Common myeloid progenitor, CD34-positive (primary cell): ENCODE measurements at regions not wholly inside any gene's neighbourhood (a gene's known extent, or its start where the extent isn't known, plus 50 kb on each side); places are given as distances from the start of the nearest gene placed in this dataset.
"Not testable (repeated sequence)": the region's sequence is repeated elsewhere in the genome, so short reads cannot be mapped to it uniquely, and the experiment has no call there.

Experiments used
- CTCF ChIA-PET: fragments of 350-600 bp; sonication (Branson Sonifier 250); formaldehyde crosslinking; loops from one replicate; lab custom pipeline; 2021; ENCODE audit warnings: antibody characterized with exemption; lab: Charles Lee
- POLR2A ChIA-PET: fragments of 350-600 bp; sonication (Branson Sonifier 250); formaldehyde crosslinking; loops from one replicate; lab custom pipeline; 2021; ENCODE audit warnings: antibody characterized with exemption; lab: Charles Lee
- DNase-seq, 3 donors: peaks; one replicate each; pipeline versions ENCODE4 v3.0.0 to v3.0.0-alpha.2; 2013
- H3K27ac ChIP-seq, 2 experiments: 1 replicate in 1 of 2; 2 replicates in 1 of 2; pipeline ENCODE4 v1.7.0; 2013; ENCODE audit warnings: inconsistent platforms in 2 of 2, low read length in 2 of 2, mild to moderate bottlenecking in 2 of 2, low read depth in 1 of 2, moderate library complexity in 1 of 2; ENCODE audit not compliant: severe bottlenecking in 2 of 2, insufficient read depth in 1 of 2, poor library complexity in 1 of 2
- H3K27me3 ChIP-seq, 5 experiments: replicated peaks in 2 of 5; 1 replicate in 3 of 5; 2 replicates in 2 of 5; pipeline versions ENCODE4 v1.6.1 to v1.7.0; 2013; ENCODE audit warnings: low read length in 4 of 5, mild to moderate bottlenecking in 2 of 5, moderate library complexity in 2 of 5, inconsistent platforms in 1 of 5; ENCODE audit not compliant: insufficient read depth in 5 of 5, control insufficient read depth in 4 of 5
- H3K36me3 ChIP-seq, 4 experiments: 1 replicate in 2 of 4; 2 replicates in 2 of 4; pipeline versions ENCODE4 v1.6.1 to v1.7.0; 2013; ENCODE audit warnings: low read length in 3 of 4, control low read depth in 1 of 4, mild to moderate bottlenecking in 1 of 4; ENCODE audit not compliant: control insufficient read depth in 4 of 4, insufficient read depth in 4 of 4
- H3K4me1 ChIP-seq, 4 experiments: 1 replicate in 3 of 4; 2 replicates in 1 of 4; pipeline versions ENCODE4 v1.6.1 to v1.7.1; 2013; ENCODE audit warnings: low read length in 3 of 4, mild to moderate bottlenecking in 3 of 4, control low read depth in 1 of 4, inconsistent platforms in 1 of 4, moderate library complexity in 1 of 4; ENCODE audit not compliant: control insufficient read depth in 4 of 4, insufficient read depth in 4 of 4; ENCODE audit errors: control extremely low read depth in 1 of 4
- H3K4me3 ChIP-seq, 7 experiments: 1 replicate in 4 of 7; 2 replicates in 3 of 7; pipeline versions ENCODE4 v1.5.1 to v1.7.0; 2013; ENCODE audit warnings: mild to moderate bottlenecking in 7 of 7, low read length in 6 of 7, moderate library complexity in 6 of 7, inconsistent platforms in 2 of 7, low read depth in 2 of 7, control low read depth in 1 of 7; ENCODE audit not compliant: insufficient read depth in 4 of 7, control insufficient read depth in 1 of 7; ENCODE audit errors: extremely low read depth in 1 of 7
- H3K9me3 ChIP-seq, 5 experiments: 1 replicate in 4 of 5; 2 replicates in 1 of 5; pipeline versions ENCODE4 v1.6.1 to v1.7.1; 2013; ENCODE audit warnings: low read length in 4 of 5, mild to moderate bottlenecking in 2 of 5, inconsistent platforms in 1 of 5, low read depth in 1 of 5, moderate library complexity in 1 of 5; ENCODE audit not compliant: control insufficient read depth in 4 of 5, insufficient read depth in 2 of 5; ENCODE audit errors: control extremely low read depth in 1 of 5
- WGBS: methylation state at CpG from one replicate; pipeline ENCODE4 v1.1.5; 2013; ENCODE audit not compliant: insufficient coverage; 5-methylcytosine and 5-hydroxymethylcytosine counted together

GRCh38 chr5:118466418-118466817, 521.9 kb downstream of the DTWD2 start:
- 100% methylated on average over 1 of the region's 5 CpGs for WGBS
- H3K9me3 ChIP-seq: peaks cover 0 to 3% (median 0%) of the 10 kb centered on the region in 5 experiments
- DNase-seq: no peak
- ChIA-PET CTCF (no interaction called here), POLR2A (no interaction called here)
- no peaks in the 10 kb centered on the region for H3K36me3 ChIP-seq
- H3K4me3 ChIP-seq: no peak overlapping the region
- no peak overlapping the region for H3K27ac ChIP-seq
- H3K4me1 ChIP-seq: no peaks in the 10 kb centered on the region
- no peaks in the 10 kb centered on the region for H3K27me3 ChIP-seq

- H3K4me3 ChIP-seq, H3K4me1 ChIP-seq, H3K27me3 ChIP-seq, POLR2A ChIA-PET, DNase-seq, H3K36me3 ChIP-seq, H3K9me3 ChIP-seq, CTCF ChIA-PET, H3K27ac ChIP-seq: not testable (repeated sequence)
- WGBS: no CpG with 5 or more reads among the region's 2 CpGs
These were observed 526.1 kb downstream of the DTWD2 start for GRCh38 chr5:118462276-118462675.

GRCh38 chr5:118461436-118461835, 526.9 kb downstream of the DTWD2 start:
- CTCF ChIA-PET: no interaction called here
- POLR2A ChIA-PET: no interaction called here

GRCh38 chr5:118459490-118459889, 528.9 kb downstream of the DTWD2 start:
- no peak for DNase-seq
- Histone ChIP-seq H3K9me3 (peaks cover 0 to 3% (median 0%) of the 10 kb centered on the region in 5 experiments), H3K27ac (no peak overlapping the region), H3K4me1 (no peaks in the 10 kb centered on the region), H3K4me3 (no peak overlapping the region), H3K36me3 (no peaks in the 10 kb centered on the region), H3K27me3 (no peaks in the 10 kb centered on the region)
- POLR2A ChIA-PET: no interaction called here
- CTCF ChIA-PET: no interaction called here
- WGBS: 100% methylated on average over 3 of the region's 5 CpGs

More at GRCh38 chr5:118461436-118461835, 526.9 kb downstream of the DTWD2 start:
- H3K4me3 ChIP-seq: no peak overlapping the region
- H3K36me3 ChIP-seq: no peaks in the 10 kb centered on the region
- H3K27ac ChIP-seq: no peak overlapping the region
- no peak for DNase-seq
- peaks cover 0 to 3% (median 0%) of the 10 kb centered on the region in 5 experiments for H3K9me3 ChIP-seq
- WGBS: 98% methylated on average over 3 of the region's 3 CpGs
- no peaks in the 10 kb centered on the region for H3K27me3 ChIP-seq
- H3K4me1 ChIP-seq: no peaks in the 10 kb centered on the region

DNA sequence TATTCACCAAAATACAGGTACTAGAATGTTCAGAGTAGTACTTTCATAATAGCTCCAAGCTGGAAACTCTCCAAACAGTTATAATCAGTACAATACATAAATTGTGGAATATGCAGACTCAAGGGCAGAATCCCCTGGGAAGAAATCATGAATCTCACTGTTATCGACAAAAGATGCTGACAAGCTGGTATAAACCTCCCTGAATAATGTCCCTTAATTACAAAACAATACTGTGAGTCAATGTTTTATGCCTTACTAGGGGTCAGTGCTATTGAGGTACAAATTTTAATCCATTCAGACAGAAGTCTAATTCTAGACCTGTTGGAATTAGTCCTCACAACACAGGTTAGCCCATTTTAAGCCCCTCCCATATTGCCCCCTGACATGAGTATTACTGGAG, 532.3 kb downstream of the DTWD2 start:
- POLR2A ChIA-PET: no interaction called here
- H3K27ac ChIP-seq: no peak overlapping the region
- no peaks in the 10 kb centered on the region for H3K9me3 ChIP-seq
- H3K4me1 ChIP-seq: no peaks in the 10 kb centered on the region
- CTCF ChIA-PET: no interaction called here
- no peak for DNase-seq
- H3K36me3 ChIP-seq: no peaks in the 10 kb centered on the region
- WGBS: no CpG with 5 or more reads among the region's 1 CpG
- H3K4me3 ChIP-seq: no peak overlapping the region
- no peaks in the 10 kb centered on the region for H3K27me3 ChIP-seq

DNA sequence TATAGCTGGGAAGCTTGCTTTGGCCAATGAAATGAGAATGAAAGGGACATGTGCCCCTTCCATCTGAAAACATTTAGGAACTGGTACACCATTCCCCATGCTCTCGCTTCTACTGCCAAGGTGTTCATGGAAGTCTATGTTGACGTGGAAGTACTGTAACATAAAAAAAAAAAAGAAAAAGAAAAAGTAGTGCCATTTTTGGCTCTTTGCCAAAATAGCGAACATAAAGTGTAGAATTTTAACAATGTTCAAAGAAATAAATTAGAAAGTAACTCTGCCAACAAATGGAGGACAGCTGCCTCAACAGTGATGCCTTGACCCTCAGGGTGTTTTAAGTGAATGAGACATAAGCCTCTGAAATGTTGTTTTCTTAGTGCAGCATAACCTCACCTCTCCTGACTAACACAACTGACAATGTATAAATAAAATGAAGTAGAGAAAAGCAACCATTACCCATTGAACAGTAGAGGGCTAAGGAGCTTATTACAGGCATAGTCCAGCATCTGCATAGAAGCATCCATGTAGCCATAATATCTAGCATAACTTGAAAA, 536.6 kb downstream of the DTWD2 start:
- Histone ChIP-seq H3K27me3 (no peaks in the 10 kb centered on the region), H3K9me3 (no peaks in the 10 kb centered on the region), H3K4me1 (no peaks in the 10 kb centered on the region), H3K4me3 (no peak overlapping the region), H3K36me3 (no peaks in the 10 kb centered on the region), H3K27ac (no peak overlapping the region)
- 100% methylated on average over 1 of the region's 3 CpGs for WGBS
- CTCF ChIA-PET: no interaction called here
- POLR2A ChIA-PET: no interaction called here
- no peak for DNase-seq

DNA sequence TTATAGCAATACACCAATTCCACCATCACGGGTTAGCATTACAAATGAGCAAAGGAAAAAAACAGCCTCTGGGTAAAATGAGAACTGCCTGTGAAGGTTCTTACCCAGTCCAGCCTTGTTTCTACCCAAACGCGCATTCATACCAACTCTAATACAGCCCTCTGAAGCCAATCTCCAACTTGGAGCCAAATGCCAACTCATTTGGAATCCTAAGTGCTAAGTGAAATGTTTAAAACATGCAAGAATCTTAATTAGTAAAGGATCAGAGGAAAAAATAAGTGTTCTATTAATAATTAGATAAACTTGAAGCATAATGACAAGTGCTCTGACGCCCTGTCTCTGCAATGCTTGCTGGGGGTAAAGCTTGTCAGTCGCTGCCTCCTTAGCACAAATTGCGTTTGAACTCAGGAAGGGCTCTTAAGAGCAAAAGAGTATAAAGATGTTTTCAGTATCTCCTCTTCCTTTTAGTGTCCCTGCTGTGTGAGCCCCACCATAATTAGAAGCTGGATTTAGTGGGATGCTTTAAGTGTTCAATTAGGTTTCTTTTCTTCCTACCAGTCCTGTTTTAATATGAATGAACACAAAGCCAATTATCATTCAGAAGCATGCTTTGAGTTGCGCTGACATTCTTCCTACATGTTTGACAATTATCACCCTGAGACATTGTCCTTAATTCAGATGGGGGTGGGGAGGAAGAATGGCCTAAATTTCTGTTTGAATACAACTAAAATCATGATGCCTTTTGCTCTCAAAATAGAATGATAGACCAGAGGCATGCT, 537.6 kb downstream of the DTWD2 start:
- Histone ChIP-seq H3K4me3 (no peak overlapping the region), H3K27me3 (no peaks in the 10 kb centered on the region), H3K27ac (no peak overlapping the region), H3K4me1 (no peaks in the 10 kb centered on the region), H3K9me3 (no peaks in the 10 kb centered on the region), H3K36me3 (no peaks in the 10 kb centered on the region)
- ChIA-PET CTCF (no interaction called here), POLR2A (no interaction called here)
- DNase-seq: no peak
- no CpG with 5 or more reads among the region's 7 CpGs for WGBS
